Stimulated activated effector memory CD8-positive, alpha-beta T cell treated with anti-CD3 and anti-CD28 coated beads, Interleukin-12 subunit alpha, Interleukin-12 subunit beta, amount 100 ng/mL, for 72 hours (primary cell): ENCODE measurements at regions not wholly inside any gene's neighbourhood (a gene's known extent, or its start where the extent isn't known, plus 50 kb on each side); places are given as distances from the start of the nearest gene placed in this dataset.

Experiments
- ATAC-seq: fragments of 150-1000 bp; cut with Tn5 transposase; 2 replicates; pipeline ENCODE4 v1.10.0; 2021
- DNase-seq, 2 donors: peaks; one replicate each; pipeline ENCODE4 v3.0.0; 2021 to 2022; ENCODE audit warnings: low spot score in 2 of 2
- H3K27ac Mint-ChIP-seq: one replicate; pipeline ENCODE4 v1.8.0; 2022; ENCODE audit warnings: mild to moderate bottlenecking, mixed read lengths
- H3K36me3 Mint-ChIP-seq: one replicate; pipeline ENCODE4 v1.8.0; 2022; ENCODE audit warnings: mild to moderate bottlenecking, mixed read lengths
- H3K4me1 Mint-ChIP-seq: one replicate; pipeline ENCODE4 v1.8.0; 2022; ENCODE audit warnings: mixed read lengths
- H3K4me3 Mint-ChIP-seq: one replicate; pipeline ENCODE4 v1.8.0; 2022; ENCODE audit warnings: mild to moderate bottlenecking, mixed read lengths
- H3K9me3 Mint-ChIP-seq: one replicate; pipeline ENCODE4 v1.8.0; 2022; ENCODE audit warnings: mixed read lengths

GRCh38 chr20:56798634-56799033 lies 169.5 kb downstream of the TFAP2C start:
- Mint-ChIP-seq H3K9me3 (peaks cover 9% of the 10 kb centered on the region), H3K4me3 (no peak overlapping the region), H3K4me1 (no peaks in the 10 kb centered on the region), H3K36me3 (no peaks in the 10 kb centered on the region), H3K27ac (no peak overlapping the region)
- ATAC-seq (no peak), DNase-seq (no peak)

GRCh38 chr20:56799187-56799586 lies 170.1 kb downstream of the TFAP2C start:
- peaks cover 9% of the 10 kb centered on the region for H3K9me3 Mint-ChIP-seq
- DNase-seq (no peak), ATAC-seq (no peak)
- no peak overlapping the region for H3K27ac Mint-ChIP-seq
- H3K36me3 Mint-ChIP-seq: no peaks in the 10 kb centered on the region
- H3K4me3 Mint-ChIP-seq: no peak overlapping the region
- H3K4me1 Mint-ChIP-seq: no peaks in the 10 kb centered on the region

- Mint-ChIP-seq H3K36me3 (no peaks in the 10 kb centered on the region), H3K4me3 (no peak overlapping the region), H3K4me1 (no peaks in the 10 kb centered on the region), H3K27ac (no peak overlapping the region), H3K9me3 (peaks cover 9% of the 10 kb centered on the region)
- ATAC-seq (no peak), DNase-seq (no peak)
Observed at GRCh38 chr20:56800088-56800487, 171.0 kb downstream of the TFAP2C start.

GRCh38 chr20:56801971-56802755 lies 173.1 kb downstream of the TFAP2C start:
- Mint-ChIP-seq H3K36me3 (no peaks in the 10 kb centered on the region), H3K4me1 (no peaks in the 10 kb centered on the region), H3K4me3 (no peak overlapping the region), H3K27ac (no peak overlapping the region), H3K9me3 (peaks cover 9% of the 10 kb centered on the region)
- ATAC-seq (no peak), DNase-seq (no peak)

- Mint-ChIP-seq H3K4me3 (no peak overlapping the region), H3K9me3 (peaks cover 9% of the 10 kb centered on the region), H3K27ac (no peak overlapping the region), H3K4me1 (no peaks in the 10 kb centered on the region), H3K36me3 (no peaks in the 10 kb centered on the region)
- DNase-seq (no peak), ATAC-seq (no peak)
Observed at GRCh38 chr20:56802805-56803204, 173.7 kb downstream of the TFAP2C start.

GRCh38 chr20:56805313-56805712 lies 176.2 kb downstream of the TFAP2C start:
- DNase-seq (no peak), ATAC-seq (no peak)
- H3K4me1 Mint-ChIP-seq: no peaks in the 10 kb centered on the region
- no peak overlapping the region for H3K4me3 Mint-ChIP-seq
- no peaks in the 10 kb centered on the region for H3K36me3 Mint-ChIP-seq
- H3K9me3 Mint-ChIP-seq: no peaks in the 10 kb centered on the region
- H3K27ac Mint-ChIP-seq: no peak overlapping the region

- H3K36me3 Mint-ChIP-seq: no peaks in the 10 kb centered on the region
- no peak overlapping the region for H3K27ac Mint-ChIP-seq
- ATAC-seq (no peak), DNase-seq (no peak)
- H3K4me3 Mint-ChIP-seq: no peak overlapping the region
- H3K9me3 Mint-ChIP-seq: no peaks in the 10 kb centered on the region
- no peaks in the 10 kb centered on the region for H3K4me1 Mint-ChIP-seq
Observed at GRCh38 chr20:56805966-56806365, 176.9 kb downstream of the TFAP2C start.

- ATAC-seq: no peak
- DNase-seq: no peak
- no peak overlapping the region for H3K27ac Mint-ChIP-seq
- H3K4me3 Mint-ChIP-seq: no peak overlapping the region
- no peaks in the 10 kb centered on the region for H3K4me1 Mint-ChIP-seq
- no peaks in the 10 kb centered on the region for H3K36me3 Mint-ChIP-seq
- H3K9me3 Mint-ChIP-seq: no peaks in the 10 kb centered on the region
Observed at GRCh38 chr20:56806952-56807517, 177.9 kb downstream of the TFAP2C start.

- Mint-ChIP-seq H3K9me3 (no peaks in the 10 kb centered on the region), H3K27ac (no peak overlapping the region), H3K4me1 (no peaks in the 10 kb centered on the region), H3K36me3 (no peaks in the 10 kb centered on the region), H3K4me3 (no peak overlapping the region)
- DNase-seq: no peak
- ATAC-seq: no peak
Observed at GRCh38 chr20:56808117-56808725, 179.1 kb downstream of the TFAP2C start.

GRCh38 chr20:56808732-56809131 lies 179.6 kb downstream of the TFAP2C start:
- Mint-ChIP-seq H3K4me1 (no peaks in the 10 kb centered on the region), H3K4me3 (no peak overlapping the region), H3K27ac (no peak overlapping the region), H3K36me3 (no peaks in the 10 kb centered on the region), H3K9me3 (no peaks in the 10 kb centered on the region)
- ATAC-seq: no peak
- no peak for DNase-seq

- DNase-seq: no peak
- ATAC-seq: no peak
- Mint-ChIP-seq H3K4me1 (no peaks in the 10 kb centered on the region), H3K27ac (no peak overlapping the region), H3K36me3 (no peaks in the 10 kb centered on the region), H3K9me3 (no peaks in the 10 kb centered on the region), H3K4me3 (no peak overlapping the region)
Observed at GRCh38 chr20:56809668-56810067, 180.6 kb downstream of the TFAP2C start.

- H3K9me3 Mint-ChIP-seq: no peaks in the 10 kb centered on the region
- no peak for DNase-seq
- H3K27ac Mint-ChIP-seq: no peak overlapping the region
- H3K4me3 Mint-ChIP-seq: no peak overlapping the region
- no peaks in the 10 kb centered on the region for H3K4me1 Mint-ChIP-seq
- no peak for ATAC-seq
- H3K36me3 Mint-ChIP-seq: no peaks in the 10 kb centered on the region
Observed at GRCh38 chr20:56810141-56810540, 181.0 kb downstream of the TFAP2C start.

- Mint-ChIP-seq H3K9me3 (peaks cover 6% of the 10 kb centered on the region), H3K27ac (no peak overlapping the region), H3K4me3 (no peak overlapping the region), H3K36me3 (no peaks in the 10 kb centered on the region), H3K4me1 (no peaks in the 10 kb centered on the region)
- ATAC-seq (no peak), DNase-seq (no peak)
Observed at GRCh38 chr20:56815796-56816195, 186.7 kb downstream of the TFAP2C start.

- H3K4me1 Mint-ChIP-seq: no peaks in the 10 kb centered on the region
- ATAC-seq: no peak
- peaks cover 6% of the 10 kb centered on the region for H3K9me3 Mint-ChIP-seq
- no peak overlapping the region for H3K27ac Mint-ChIP-seq
- H3K36me3 Mint-ChIP-seq: no peaks in the 10 kb centered on the region
- no peak overlapping the region for H3K4me3 Mint-ChIP-seq
- DNase-seq: no peak
Observed at GRCh38 chr20:56816349-56816748, 187.2 kb downstream of the TFAP2C start.

GRCh38 chr20:56817780-56818675 lies 188.9 kb downstream of the TFAP2C start:
- Mint-ChIP-seq H3K36me3 (no peaks in the 10 kb centered on the region), H3K4me3 (no peak overlapping the region), H3K27ac (no peak overlapping the region), H3K4me1 (no peaks in the 10 kb centered on the region), H3K9me3 (peaks cover 6% of the 10 kb centered on the region)
- ATAC-seq: no peak
- DNase-seq: no peak
